Activated CD4-positive, alpha-beta T cell treated with anti-CD3 and anti-CD28 coated beads, Interleukin-2, amount 10 ng/mL, durations not matched to agents 24 days and 14 days (primary cell): ENCODE measurements at regions not wholly inside any gene's neighbourhood (a gene's known extent, or its start where the extent isn't known, plus 50 kb on each side); places are given as distances from the start of the nearest gene placed in this dataset.
"Not testable (repeated sequence)": the region's sequence is repeated elsewhere in the genome, so short reads cannot be mapped to it uniquely, and the experiment has no call there.

Source experiments
- DNase-seq: peaks from one replicate; pipeline ENCODE4 v3.0.0; 2022
- H3K27ac Mint-ChIP-seq: one replicate; pipeline ENCODE4 v1.8.0; 2022; ENCODE audit warnings: mild to moderate bottlenecking, mixed read lengths
- H3K27me3 Mint-ChIP-seq: one replicate; pipeline ENCODE4 v1.8.0; 2022; ENCODE audit warnings: mixed read lengths
- H3K36me3 Mint-ChIP-seq: one replicate; pipeline ENCODE4 v1.8.0; 2022; ENCODE audit warnings: low read depth, mild to moderate bottlenecking, mixed read lengths
- H3K4me1 Mint-ChIP-seq: one replicate; pipeline ENCODE4 v1.8.0; 2021; ENCODE audit warnings: mixed read lengths
- H3K4me3 Mint-ChIP-seq: one replicate; pipeline ENCODE4 v1.8.0; 2022; ENCODE audit warnings: mild to moderate bottlenecking, moderate library complexity, mixed read lengths
- H3K9me3 Mint-ChIP-seq: one replicate; pipeline ENCODE4 v1.8.0; 2021; ENCODE audit warnings: mixed read lengths
- intact Hi-C: fragments of 100-400 bp; cut with micrococcal nuclease; formaldehyde crosslinking; loops from one replicate; pipeline ENCODE4 v1.15.1; 2023

- H3K27me3 Mint-ChIP-seq, H3K36me3 Mint-ChIP-seq, DNase-seq, H3K4me1 Mint-ChIP-seq, H3K4me3 Mint-ChIP-seq, intact Hi-C loops, H3K9me3 Mint-ChIP-seq, H3K27ac Mint-ChIP-seq: not testable (repeated sequence)
These were observed 533.7 kb upstream of the SLC10A2 start for GRCh38 chr13:103599870-103600269.

- H3K36me3 Mint-ChIP-seq: no peaks in the 10 kb centered on the region
- DNase-seq: no peak
- no peak overlapping the region for H3K4me3 Mint-ChIP-seq
- no peaks in the 10 kb centered on the region for H3K27me3 Mint-ChIP-seq
- H3K9me3 Mint-ChIP-seq: no peaks in the 10 kb centered on the region
- no peak overlapping the region for H3K27ac Mint-ChIP-seq
- intact Hi-C loops: no loop called here
- no peaks in the 10 kb centered on the region for H3K4me1 Mint-ChIP-seq
These were observed 532.5 kb upstream of the SLC10A2 start for GRCh38 chr13:103598671-103599070.

- H3K36me3 Mint-ChIP-seq: no peaks in the 10 kb centered on the region
- H3K27me3 Mint-ChIP-seq: no peaks in the 10 kb centered on the region
- H3K4me1 Mint-ChIP-seq: no peaks in the 10 kb centered on the region
- DNase-seq: no peak
- no peaks in the 10 kb centered on the region for H3K9me3 Mint-ChIP-seq
- no peak overlapping the region for H3K27ac Mint-ChIP-seq
- H3K4me3 Mint-ChIP-seq: no peak overlapping the region
- intact Hi-C loops: no loop called here
These were observed 507.2 kb upstream of the SLC10A2 start for GRCh38 chr13:103573446-103573845.

GRCh38 chr13:103568314-103568713 is 502.1 kb upstream of the SLC10A2 start:
- no peak overlapping the region for H3K27ac Mint-ChIP-seq
- H3K4me1 Mint-ChIP-seq: no peaks in the 10 kb centered on the region
- no peaks in the 10 kb centered on the region for H3K36me3 Mint-ChIP-seq
- no peaks in the 10 kb centered on the region for H3K9me3 Mint-ChIP-seq
- intact Hi-C loops: no loop called here
- no peak for DNase-seq
- no peaks in the 10 kb centered on the region for H3K27me3 Mint-ChIP-seq
- no peak overlapping the region for H3K4me3 Mint-ChIP-seq

GRCh38 chr13:103557878-103558277 is 491.7 kb upstream of the SLC10A2 start:
- intact Hi-C loops: no loop called here
- peaks cover 13% of the 10 kb centered on the region for H3K9me3 Mint-ChIP-seq
- H3K36me3 Mint-ChIP-seq: no peaks in the 10 kb centered on the region
- H3K4me3 Mint-ChIP-seq: no peak overlapping the region
- no peaks in the 10 kb centered on the region for H3K27me3 Mint-ChIP-seq
- H3K4me1 Mint-ChIP-seq: no peaks in the 10 kb centered on the region
- no peak overlapping the region for H3K27ac Mint-ChIP-seq
- no peak for DNase-seq

- Mint-ChIP-seq H3K4me1 (no peaks in the 10 kb centered on the region), H3K27ac (no peak overlapping the region), H3K4me3 (no peak overlapping the region), H3K27me3 (no peaks in the 10 kb centered on the region), H3K36me3 (no peaks in the 10 kb centered on the region), H3K9me3 (peaks cover 13% of the 10 kb centered on the region)
- no peak for DNase-seq
- intact Hi-C loops: no loop called here
These were observed 490.5 kb upstream of the SLC10A2 start for GRCh38 chr13:103556681-103557080.

GRCh38 chr13:103547914-103548313 is 481.7 kb upstream of the SLC10A2 start:
- no peaks in the 10 kb centered on the region for H3K4me1 Mint-ChIP-seq
- no peak overlapping the region for H3K4me3 Mint-ChIP-seq
- H3K27me3 Mint-ChIP-seq: no peaks in the 10 kb centered on the region
- no peak for DNase-seq
- H3K36me3 Mint-ChIP-seq: no peaks in the 10 kb centered on the region
- intact Hi-C loops: no loop called here
- no peak overlapping the region for H3K27ac Mint-ChIP-seq
- peaks cover 18% of the 10 kb centered on the region for H3K9me3 Mint-ChIP-seq

- Mint-ChIP-seq H3K27me3 (no peaks in the 10 kb centered on the region), H3K36me3 (no peaks in the 10 kb centered on the region), H3K27ac (no peak overlapping the region), H3K4me1 (no peaks in the 10 kb centered on the region), H3K9me3 (peaks cover 18% of the 10 kb centered on the region), H3K4me3 (no peak overlapping the region)
- intact Hi-C loops: no loop called here
- DNase-seq: no peak
These were observed 480.1 kb upstream of the SLC10A2 start for GRCh38 chr13:103546271-103546670.

GRCh38 chr13:103542648-103543047 is 476.4 kb upstream of the SLC10A2 start:
- no peak for DNase-seq
- Mint-ChIP-seq H3K4me3 (no peak overlapping the region), H3K27ac (no peak overlapping the region), H3K9me3 (peaks cover 13% of the 10 kb centered on the region), H3K27me3 (no peaks in the 10 kb centered on the region), H3K36me3 (no peaks in the 10 kb centered on the region), H3K4me1 (no peaks in the 10 kb centered on the region)
- intact Hi-C loops: no loop called here

- Mint-ChIP-seq H3K27ac (no peak overlapping the region), H3K27me3 (no peaks in the 10 kb centered on the region), H3K36me3 (no peaks in the 10 kb centered on the region), H3K4me3 (no peak overlapping the region), H3K4me1 (no peaks in the 10 kb centered on the region), H3K9me3 (peaks cover 7% of the 10 kb centered on the region)
- intact Hi-C loops: no loop called here
- no peak for DNase-seq
These were observed 474.2 kb upstream of the SLC10A2 start for GRCh38 chr13:103540382-103540765.

GRCh38 chr13:103539721-103540381 is 473.6 kb upstream of the SLC10A2 start:
- Mint-ChIP-seq H3K4me3 (no peak overlapping the region), H3K27me3 (no peaks in the 10 kb centered on the region), H3K27ac (no peak overlapping the region), H3K9me3 (peaks cover 7% of the 10 kb centered on the region), H3K36me3 (no peaks in the 10 kb centered on the region), H3K4me1 (no peaks in the 10 kb centered on the region)
- DNase-seq: no peak
- intact Hi-C loops: no loop called here

GRCh38 chr13:103539265-103539664 is 473.0 kb upstream of the SLC10A2 start:
- Mint-ChIP-seq H3K27ac (no peak overlapping the region), H3K4me1 (no peaks in the 10 kb centered on the region), H3K9me3 (peaks cover 3% of the 10 kb centered on the region), H3K27me3 (no peaks in the 10 kb centered on the region), H3K4me3 (no peak overlapping the region), H3K36me3 (no peaks in the 10 kb centered on the region)
- no peak for DNase-seq
- intact Hi-C loops: no loop called here

- Mint-ChIP-seq H3K4me3 (no peak overlapping the region), H3K27ac (no peak overlapping the region), H3K36me3 (no peaks in the 10 kb centered on the region), H3K9me3 (no peaks in the 10 kb centered on the region), H3K4me1 (no peaks in the 10 kb centered on the region), H3K27me3 (no peaks in the 10 kb centered on the region)
- DNase-seq: no peak
- intact Hi-C loops: no loop called here
These were observed 471.4 kb upstream of the SLC10A2 start for GRCh38 chr13:103537616-103538015.

- no peak for DNase-seq
- Mint-ChIP-seq H3K4me3 (no peak overlapping the region), H3K36me3 (no peaks in the 10 kb centered on the region), H3K27ac (no peak overlapping the region), H3K27me3 (no peaks in the 10 kb centered on the region), H3K4me1 (no peaks in the 10 kb centered on the region), H3K9me3 (no peaks in the 10 kb centered on the region)
- intact Hi-C loops: no loop called here
These were observed 465.1 kb upstream of the SLC10A2 start for GRCh38 chr13:103531278-103531677.

- Mint-ChIP-seq H3K4me1 (no peaks in the 10 kb centered on the region), H3K36me3 (no peaks in the 10 kb centered on the region), H3K27me3 (no peaks in the 10 kb centered on the region), H3K4me3 (no peak overlapping the region), H3K9me3 (no peaks in the 10 kb centered on the region), H3K27ac (no peak overlapping the region)
- intact Hi-C loops: no loop called here
- DNase-seq: no peak
These were observed 462.2 kb upstream of the SLC10A2 start for GRCh38 chr13:103528437-103528836.
